Neural progenitor cell (in vitro differentiated cells): ENCODE measurements at regions not wholly inside any gene's neighbourhood (a gene's known extent, or its start where the extent isn't known, plus 50 kb on each side); places are given as distances from the start of the nearest gene placed in this dataset.
A peak's percentile ranks its signal among the peaks of the same experiment; 100 is the strongest.

ENCODE experiments used
- EZH2 ChIP-seq: fragments of 200-600 bp; sonication (generic); IDR thresholded peaks from 2 replicates; pipeline ENCODE4 v1.6.1; 2017; ENCODE audit warnings: antibody characterized with exemption, mild to moderate bottlenecking, moderate library complexity
- EZH2phosphoT487 ChIP-seq: fragments of 200-600 bp; sonication (generic); IDR thresholded peaks from 2 replicates; pipeline ENCODE4 v1.6.1; 2017; ENCODE audit warnings: antibody characterized with exemption
- TF ChIP-seq, protein P1 (sequence below): fragments of 200-600 bp; sonication (generic); IDR thresholded peaks from 2 replicates; pipeline ENCODE4 v1.5.1; 2017; ENCODE audit warnings: antibody characterized with exemption, mild to moderate bottlenecking

DNA sequence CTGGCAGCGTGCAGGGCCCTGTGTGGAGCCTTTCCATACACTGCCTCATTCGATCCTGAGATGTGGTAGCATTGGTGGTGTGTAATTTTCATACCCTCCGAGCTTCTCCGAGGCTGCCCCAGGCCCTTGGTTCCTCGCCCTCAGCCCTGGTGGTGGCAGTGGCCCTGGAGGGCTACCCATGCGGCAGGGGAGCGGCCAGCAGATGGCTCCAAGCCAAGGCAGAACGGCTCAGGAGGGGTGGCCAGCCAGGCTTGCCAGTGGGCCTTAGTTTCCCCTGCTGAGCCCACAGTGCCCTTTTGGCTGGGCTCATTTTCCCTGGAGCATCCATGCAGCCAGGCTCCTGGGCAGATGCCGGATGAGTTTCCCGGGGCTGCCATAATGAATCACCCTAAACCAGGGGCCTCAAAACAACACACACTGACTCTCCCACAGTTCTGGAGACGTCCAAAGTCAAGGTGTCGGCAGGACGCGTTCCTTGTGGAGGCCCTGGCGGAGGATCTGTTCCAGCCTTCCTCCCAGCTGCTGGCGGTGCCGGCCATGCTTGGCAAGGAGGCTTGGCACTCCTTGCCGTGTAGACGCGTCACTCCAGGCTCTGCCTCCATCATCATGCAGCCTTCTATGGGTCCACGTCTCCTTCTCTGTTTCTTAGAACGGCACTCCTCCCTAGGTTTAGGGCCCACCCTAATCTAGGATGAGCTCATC is 158.8 kb upstream of the GSE1 start:
- TF ChIP-seq EZH2 = no peak
- TF ChIP-seq, protein P1, sequence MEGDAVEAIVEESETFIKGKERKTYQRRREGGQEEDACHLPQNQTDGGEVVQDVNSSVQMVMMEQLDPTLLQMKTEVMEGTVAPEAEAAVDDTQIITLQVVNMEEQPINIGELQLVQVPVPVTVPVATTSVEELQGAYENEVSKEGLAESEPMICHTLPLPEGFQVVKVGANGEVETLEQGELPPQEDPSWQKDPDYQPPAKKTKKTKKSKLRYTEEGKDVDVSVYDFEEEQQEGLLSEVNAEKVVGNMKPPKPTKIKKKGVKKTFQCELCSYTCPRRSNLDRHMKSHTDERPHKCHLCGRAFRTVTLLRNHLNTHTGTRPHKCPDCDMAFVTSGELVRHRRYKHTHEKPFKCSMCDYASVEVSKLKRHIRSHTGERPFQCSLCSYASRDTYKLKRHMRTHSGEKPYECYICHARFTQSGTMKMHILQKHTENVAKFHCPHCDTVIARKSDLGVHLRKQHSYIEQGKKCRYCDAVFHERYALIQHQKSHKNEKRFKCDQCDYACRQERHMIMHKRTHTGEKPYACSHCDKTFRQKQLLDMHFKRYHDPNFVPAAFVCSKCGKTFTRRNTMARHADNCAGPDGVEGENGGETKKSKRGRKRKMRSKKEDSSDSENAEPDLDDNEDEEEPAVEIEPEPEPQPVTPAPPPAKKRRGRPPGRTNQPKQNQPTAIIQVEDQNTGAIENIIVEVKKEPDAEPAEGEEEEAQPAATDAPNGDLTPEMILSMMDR = peak; percentile 7
- no peak for TF ChIP-seq EZH2phosphoT487
